Keratinocyte (primary cell): ENCODE measurements at regions not wholly inside any gene's neighbourhood (a gene's known extent, or its start where the extent isn't known, plus 50 kb on each side); places are given as distances from the start of the nearest gene placed in this dataset.

ENCODE experiments used
- EZH2 ChIP-seq: IDR thresholded peaks from one replicate; pipeline ENCODE4 v1.6.1; 2012; ENCODE audit warnings: inconsistent platforms, mild to moderate bottlenecking, low read length, moderate library complexity
- TF ChIP-seq, protein P1 (sequence below), 3 experiments: IDR thresholded peaks in 1 of 3; conservative IDR thresholded peaks in 1 of 3; optimal IDR thresholded peaks in 1 of 3; 2 replicates in 2 of 3; 3 replicates in 1 of 3; pipeline versions ENCODE3 to v1.5.1; 2011; ENCODE audit warnings: low read length in 3 of 3, mild to moderate bottlenecking in 3 of 3, moderate library complexity in 2 of 3, control low read depth in 1 of 3, inconsistent platforms in 1 of 3; ENCODE audit not compliant: insufficient read depth in 2 of 3; ENCODE audit errors: extremely low read depth in 1 of 3

DNA sequence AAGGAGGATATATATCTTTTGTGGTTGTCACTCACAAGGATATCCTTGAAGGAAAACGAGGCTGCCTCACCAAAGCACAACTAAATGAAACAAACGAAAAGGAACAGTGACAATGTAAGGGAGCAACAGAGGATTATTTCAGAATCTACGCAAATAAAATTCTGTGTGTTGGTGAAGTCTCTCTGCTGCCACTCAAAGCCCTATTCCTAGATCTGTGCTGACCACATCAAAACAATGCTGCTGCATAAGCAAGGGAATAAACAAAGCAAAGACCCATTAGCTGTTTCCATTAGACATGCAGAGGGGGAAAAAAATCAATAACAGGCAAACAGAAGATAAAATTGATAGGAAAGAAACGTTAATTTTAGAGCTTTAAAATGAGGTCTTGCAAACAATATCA lies 204.4 kb downstream of the MZT1 start:
- TF ChIP-seq, protein P1, sequence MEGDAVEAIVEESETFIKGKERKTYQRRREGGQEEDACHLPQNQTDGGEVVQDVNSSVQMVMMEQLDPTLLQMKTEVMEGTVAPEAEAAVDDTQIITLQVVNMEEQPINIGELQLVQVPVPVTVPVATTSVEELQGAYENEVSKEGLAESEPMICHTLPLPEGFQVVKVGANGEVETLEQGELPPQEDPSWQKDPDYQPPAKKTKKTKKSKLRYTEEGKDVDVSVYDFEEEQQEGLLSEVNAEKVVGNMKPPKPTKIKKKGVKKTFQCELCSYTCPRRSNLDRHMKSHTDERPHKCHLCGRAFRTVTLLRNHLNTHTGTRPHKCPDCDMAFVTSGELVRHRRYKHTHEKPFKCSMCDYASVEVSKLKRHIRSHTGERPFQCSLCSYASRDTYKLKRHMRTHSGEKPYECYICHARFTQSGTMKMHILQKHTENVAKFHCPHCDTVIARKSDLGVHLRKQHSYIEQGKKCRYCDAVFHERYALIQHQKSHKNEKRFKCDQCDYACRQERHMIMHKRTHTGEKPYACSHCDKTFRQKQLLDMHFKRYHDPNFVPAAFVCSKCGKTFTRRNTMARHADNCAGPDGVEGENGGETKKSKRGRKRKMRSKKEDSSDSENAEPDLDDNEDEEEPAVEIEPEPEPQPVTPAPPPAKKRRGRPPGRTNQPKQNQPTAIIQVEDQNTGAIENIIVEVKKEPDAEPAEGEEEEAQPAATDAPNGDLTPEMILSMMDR (optimal IDR thresholded peaks at IDR 0.05 in 1 of 3, IDR thresholded peaks at IDR 0.05 in 1 of 3, conservative IDR thresholded peaks at IDR 0.05 in 1 of 3; ENCODE audit: extremely low read depth in 1 of 3, insufficient read depth in 2 of 3, low read length in 3 of 3) = no peak
- TF ChIP-seq EZH2 = no peak
